H1 (cell line): ENCODE measurements at regions not wholly inside any gene's neighbourhood (a gene's known extent, or its start where the extent isn't known, plus 50 kb on each side); places are given as distances from the start of the nearest gene placed in this dataset.

Experiments used
- HDAC2 ChIP-seq, 2 experiments: fragments of 300-600 bp in 1 of 2; sonication (generic) in 1 of 2; IDR thresholded peaks; 2 replicates each; pipeline ENCODE4 v1.6.1; 2011 to 2012; ENCODE audit warnings: low read depth in 2 of 2, low read length in 2 of 2, mild to moderate bottlenecking in 2 of 2, moderate library complexity in 2 of 2, borderline replicate concordance in 1 of 2, inconsistent platforms in 1 of 2

GRCh38 chr10:10644008-10644646 is 373.5 kb upstream of the CELF2 start (continued):
- no peak for TF ChIP-seq HDAC2 (IDR thresholded peaks at IDR 0.05; ENCODE audit: borderline replicate concordance in 1 of 2, low read depth in 2 of 2, low read length in 2 of 2)
